ENCODE measurements at regions not wholly inside any gene's neighbourhood (a gene's known extent, or its start where the extent isn't known, plus 50 kb on each side); places are given as distances from the start of the nearest gene placed in this dataset.

GRCh38 chr6:139927236-139927635 is 552.8 kb upstream of the CITED2 start:
- H3K27ac ChIP-seq (ENCODE audit: low read length), result no peak overlapping the region
- no peaks in the 10 kb centered on the region for H3K27me3 ChIP-seq (ENCODE audit: control insufficient read depth, insufficient read depth, low read length)
- no peak overlapping the region for H3K4me3 ChIP-seq (ENCODE audit: low read length)
- DNase-seq (ENCODE audit: low read depth, low spot score), result no peak
- WGBS (ENCODE audit: insufficient coverage, insufficient read length), result no CpG with 5 or more reads among the region's 2 CpGs
- H3K4me1 ChIP-seq (ENCODE audit: control insufficient read depth, insufficient read depth, low read length), result no peaks in the 10 kb centered on the region
- no peaks in the 10 kb centered on the region for H3K9me3 ChIP-seq (ENCODE audit: control insufficient read depth, insufficient read depth, low read length)
- no peaks in the 10 kb centered on the region for H3K36me3 ChIP-seq (ENCODE audit: control insufficient read depth, insufficient read depth, low read length)

- Histone ChIP-seq H3K4me3 (ENCODE audit: low read length) (no peak overlapping the region), H3K36me3 (ENCODE audit: control insufficient read depth, insufficient read depth, low read length) (no peaks in the 10 kb centered on the region), H3K9me3 (ENCODE audit: control insufficient read depth, insufficient read depth, low read length) (no peaks in the 10 kb centered on the region), H3K27me3 (ENCODE audit: control insufficient read depth, insufficient read depth, low read length) (no peaks in the 10 kb centered on the region), H3K4me1 (ENCODE audit: control insufficient read depth, insufficient read depth, low read length) (no peaks in the 10 kb centered on the region), H3K27ac (ENCODE audit: low read length) (no peak overlapping the region)
- DNase-seq (ENCODE audit: low read depth, low spot score), result no peak
- WGBS (ENCODE audit: insufficient coverage, insufficient read length), result no CpG with 5 or more reads among the region's 3 CpGs
Measured at GRCh38 chr6:139926711-139927110, 552.3 kb upstream of the CITED2 start.

- Histone ChIP-seq H3K36me3 (ENCODE audit: control insufficient read depth, insufficient read depth, low read length) (no peaks in the 10 kb centered on the region), H3K27me3 (ENCODE audit: control insufficient read depth, insufficient read depth, low read length) (no peaks in the 10 kb centered on the region), H3K27ac (ENCODE audit: low read length) (no peak overlapping the region), H3K9me3 (ENCODE audit: control insufficient read depth, insufficient read depth, low read length) (no peaks in the 10 kb centered on the region), H3K4me3 (ENCODE audit: low read length) (no peak overlapping the region), H3K4me1 (ENCODE audit: control insufficient read depth, insufficient read depth, low read length) (no peaks in the 10 kb centered on the region)
- DNase-seq (ENCODE audit: low read depth, low spot score), result no peak
- WGBS (ENCODE audit: insufficient coverage, insufficient read length), result no CpG with 5 or more reads among the region's 11 CpGs
Measured at GRCh38 chr6:139925894-139926641, 551.6 kb upstream of the CITED2 start.

- Histone ChIP-seq H3K27ac (ENCODE audit: low read length) (no peak overlapping the region), H3K4me1 (ENCODE audit: control insufficient read depth, insufficient read depth, low read length) (no peaks in the 10 kb centered on the region; the same call in 1 of the 2 replicates), H3K36me3 (ENCODE audit: control insufficient read depth, insufficient read depth, low read length) (no peaks in the 10 kb centered on the region), H3K4me3 (ENCODE audit: low read length) (no peak overlapping the region), H3K9me3 (ENCODE audit: control insufficient read depth, insufficient read depth, low read length) (no peaks in the 10 kb centered on the region), H3K27me3 (ENCODE audit: control insufficient read depth, insufficient read depth, low read length) (no peaks in the 10 kb centered on the region)
- no CpG with 5 or more reads among the region's 5 CpGs for WGBS (ENCODE audit: insufficient coverage, insufficient read length)
- no peak for DNase-seq (ENCODE audit: low read depth, low spot score)
Measured at GRCh38 chr6:139923964-139924475, 549.6 kb upstream of the CITED2 start.

- Histone ChIP-seq H3K9me3 (ENCODE audit: control insufficient read depth, insufficient read depth, low read length) (no peaks in the 10 kb centered on the region), H3K4me1 (ENCODE audit: control insufficient read depth, insufficient read depth, low read length) (no peaks in the 10 kb centered on the region; the same call in 1 of the 2 replicates), H3K36me3 (ENCODE audit: control insufficient read depth, insufficient read depth, low read length) (no peaks in the 10 kb centered on the region), H3K4me3 (ENCODE audit: low read length) (no peak overlapping the region), H3K27me3 (ENCODE audit: control insufficient read depth, insufficient read depth, low read length) (no peaks in the 10 kb centered on the region), H3K27ac (ENCODE audit: low read length) (no peak overlapping the region)
- no CpG with 5 or more reads among the region's 4 CpGs for WGBS (ENCODE audit: insufficient coverage, insufficient read length)
- no peak for DNase-seq (ENCODE audit: low read depth, low spot score)
Measured at GRCh38 chr6:139922236-139922635, 547.8 kb upstream of the CITED2 start.

GRCh38 chr6:139920776-139921100 is 546.3 kb upstream of the CITED2 start:
- DNase-seq (ENCODE audit: low read depth, low spot score), result no peak
- H3K9me3 ChIP-seq (ENCODE audit: control insufficient read depth, insufficient read depth, low read length), result no peaks in the 10 kb centered on the region
- no peaks in the 10 kb centered on the region; the same call in 1 of the 2 replicates for H3K4me1 ChIP-seq (ENCODE audit: control insufficient read depth, insufficient read depth, low read length)
- H3K27me3 ChIP-seq (ENCODE audit: control insufficient read depth, insufficient read depth, low read length), result no peaks in the 10 kb centered on the region
- no peak overlapping the region for H3K27ac ChIP-seq (ENCODE audit: low read length)
- WGBS (ENCODE audit: insufficient coverage, insufficient read length), result no CpG with 5 or more reads among the region's 2 CpGs
- H3K36me3 ChIP-seq (ENCODE audit: control insufficient read depth, insufficient read depth, low read length), result no peaks in the 10 kb centered on the region
- no peak overlapping the region for H3K4me3 ChIP-seq (ENCODE audit: low read length)

- no CpG with 5 or more reads among the region's 7 CpGs for WGBS (ENCODE audit: insufficient coverage, insufficient read length)
- H3K4me3 ChIP-seq (ENCODE audit: low read length), result no peak overlapping the region
- no peaks in the 10 kb centered on the region; the same call in 1 of the 2 replicates for H3K4me1 ChIP-seq (ENCODE audit: control insufficient read depth, insufficient read depth, low read length)
- no peaks in the 10 kb centered on the region for H3K9me3 ChIP-seq (ENCODE audit: control insufficient read depth, insufficient read depth, low read length)
- no peaks in the 10 kb centered on the region for H3K36me3 ChIP-seq (ENCODE audit: control insufficient read depth, insufficient read depth, low read length)
- no peak overlapping the region for H3K27ac ChIP-seq (ENCODE audit: low read length)
- H3K27me3 ChIP-seq (ENCODE audit: control insufficient read depth, insufficient read depth, low read length), result no peaks in the 10 kb centered on the region
- no peak for DNase-seq (ENCODE audit: low read depth, low spot score)
Measured at GRCh38 chr6:139920027-139920775, 545.8 kb upstream of the CITED2 start.

DNA sequence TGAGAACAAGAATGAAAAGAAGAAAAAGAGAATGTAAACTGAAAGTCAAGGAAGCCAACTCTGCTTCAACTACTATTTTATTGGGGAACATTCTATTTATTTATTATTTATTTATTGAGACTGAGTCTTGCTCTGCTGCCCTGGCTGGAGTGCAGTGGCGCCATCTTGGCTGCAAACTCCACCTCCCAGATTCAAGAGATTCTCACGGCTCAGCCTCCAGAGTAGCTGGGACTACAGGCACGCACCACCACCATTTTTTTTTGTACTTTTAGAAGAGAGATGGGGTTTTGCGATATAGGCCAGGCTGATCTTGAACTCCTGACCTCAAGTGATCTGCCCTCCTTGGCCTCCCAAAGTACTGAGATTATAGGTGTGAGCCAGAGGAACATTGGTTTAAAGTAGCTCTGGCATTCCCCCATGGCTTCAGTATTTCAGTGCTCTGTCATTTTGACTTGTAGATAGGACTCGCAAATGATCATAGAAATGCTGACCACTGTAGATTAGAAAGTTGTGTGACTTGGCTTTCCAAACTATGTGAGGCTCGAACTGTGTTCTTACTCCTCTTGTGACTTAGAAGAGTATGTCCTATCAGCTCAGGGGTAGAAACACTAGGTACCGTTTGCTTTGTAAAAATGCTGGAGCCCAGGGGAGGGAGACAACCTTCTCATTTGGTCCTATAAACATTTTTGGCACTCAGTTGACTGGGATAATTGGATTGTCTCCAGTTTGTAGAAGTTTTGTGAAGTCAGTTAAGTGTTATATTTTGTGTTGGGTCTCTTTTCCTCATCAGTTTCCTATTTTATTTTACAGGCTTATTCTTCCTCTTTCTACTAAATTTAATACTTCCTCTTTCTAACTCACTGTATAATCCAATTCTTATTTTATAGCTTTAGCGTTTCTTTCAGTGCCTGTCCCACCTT is 544.9 kb upstream of the CITED2 start:
- Histone ChIP-seq H3K4me1 (ENCODE audit: control insufficient read depth, insufficient read depth, low read length) (no peaks in the 10 kb centered on the region; the same call in 1 of the 2 replicates), H3K36me3 (ENCODE audit: control insufficient read depth, insufficient read depth, low read length) (no peaks in the 10 kb centered on the region), H3K4me3 (ENCODE audit: low read length) (no peak overlapping the region), H3K27ac (ENCODE audit: low read length) (no peak overlapping the region), H3K27me3 (ENCODE audit: control insufficient read depth, insufficient read depth, low read length) (no peaks in the 10 kb centered on the region), H3K9me3 (ENCODE audit: control insufficient read depth, insufficient read depth, low read length) (no peaks in the 10 kb centered on the region)
- WGBS (ENCODE audit: insufficient coverage, insufficient read length), result 100% methylated on average over 1 of the region's 8 CpGs
- no peak for DNase-seq (ENCODE audit: low read depth, low spot score)

GRCh38 chr6:139917951-139918630 is 543.6 kb upstream of the CITED2 start:
- Histone ChIP-seq H3K36me3 (ENCODE audit: control insufficient read depth, insufficient read depth, low read length) (no peaks in the 10 kb centered on the region), H3K4me1 (ENCODE audit: control insufficient read depth, insufficient read depth, low read length) (no peaks in the 10 kb centered on the region; the same call in 1 of the 2 replicates), H3K27ac (ENCODE audit: low read length) (no peak overlapping the region), H3K27me3 (ENCODE audit: control insufficient read depth, insufficient read depth, low read length) (no peaks in the 10 kb centered on the region), H3K9me3 (ENCODE audit: control insufficient read depth, insufficient read depth, low read length) (no peaks in the 10 kb centered on the region), H3K4me3 (ENCODE audit: low read length) (no peak overlapping the region)
- DNase-seq (ENCODE audit: low read depth, low spot score), result no peak
- WGBS (ENCODE audit: insufficient coverage, insufficient read length), result no CpG with 5 or more reads among the region's 7 CpGs

Measured in iPS DF 6.9 (cell line).